Stimulated activated CD8-positive, alpha-beta memory T cell treated with anti-CD3 and anti-CD28 coated beads, Interleukin-4, amount 100 ng/mL, for 1 hour (primary cell): ENCODE measurements at regions not wholly inside any gene's neighbourhood (a gene's known extent, or its start where the extent isn't known, plus 50 kb on each side); places are given as distances from the start of the nearest gene placed in this dataset.
"Not testable (repeated sequence)": the region's sequence is repeated elsewhere in the genome, so short reads cannot be mapped to it uniquely, and the experiment has no call there.

Source experiments
- DNase-seq, 2 donors: peaks; one replicate each; pipeline ENCODE4 v3.0.0-alpha.2; 2020; ENCODE audit warnings: low read depth in 2 of 2, low spot score in 1 of 2

DNA sequence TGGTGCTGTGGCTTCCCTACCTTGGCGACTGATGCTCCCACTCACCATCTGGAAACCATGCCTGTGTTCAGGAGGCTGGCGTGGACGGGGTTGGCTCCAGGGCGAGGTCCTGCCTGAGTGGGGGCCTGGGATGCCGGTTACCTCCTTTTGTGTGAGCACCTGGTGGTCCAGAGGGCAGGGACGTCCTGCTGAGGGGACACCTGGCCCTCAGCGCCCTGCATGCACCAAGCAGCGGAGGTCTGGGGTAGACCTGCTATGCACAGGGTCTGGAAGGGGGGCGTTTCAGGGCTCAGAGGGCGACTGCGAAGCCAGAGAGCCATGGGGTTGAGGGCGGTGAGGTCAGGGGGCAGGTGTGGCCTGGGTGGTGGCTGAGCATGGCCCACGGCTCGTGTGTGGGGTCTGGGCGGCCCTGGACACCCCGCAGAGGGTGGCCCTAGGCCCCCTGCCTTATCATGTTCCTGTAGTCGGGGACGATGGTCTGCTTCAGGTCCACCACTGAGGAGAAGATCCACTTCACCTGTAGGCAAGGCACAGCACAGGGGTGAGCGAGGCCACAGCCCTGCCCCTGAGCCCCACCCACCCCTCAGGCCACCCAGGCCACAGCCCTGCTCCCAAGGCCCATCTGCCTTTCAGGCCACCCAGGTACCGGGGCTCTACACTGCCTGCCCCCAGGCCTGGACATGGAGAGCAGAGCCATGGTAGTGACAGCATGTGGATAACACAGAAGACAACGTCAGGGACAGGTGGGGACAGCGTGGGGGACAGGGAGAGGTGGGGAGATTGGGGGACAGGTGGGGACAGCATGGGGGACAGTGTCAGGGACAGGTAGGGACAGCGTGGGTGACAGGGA, 95.3 kb downstream of the TMEM121 start:
- DNase-seq: not testable (repeated sequence)

DNA sequence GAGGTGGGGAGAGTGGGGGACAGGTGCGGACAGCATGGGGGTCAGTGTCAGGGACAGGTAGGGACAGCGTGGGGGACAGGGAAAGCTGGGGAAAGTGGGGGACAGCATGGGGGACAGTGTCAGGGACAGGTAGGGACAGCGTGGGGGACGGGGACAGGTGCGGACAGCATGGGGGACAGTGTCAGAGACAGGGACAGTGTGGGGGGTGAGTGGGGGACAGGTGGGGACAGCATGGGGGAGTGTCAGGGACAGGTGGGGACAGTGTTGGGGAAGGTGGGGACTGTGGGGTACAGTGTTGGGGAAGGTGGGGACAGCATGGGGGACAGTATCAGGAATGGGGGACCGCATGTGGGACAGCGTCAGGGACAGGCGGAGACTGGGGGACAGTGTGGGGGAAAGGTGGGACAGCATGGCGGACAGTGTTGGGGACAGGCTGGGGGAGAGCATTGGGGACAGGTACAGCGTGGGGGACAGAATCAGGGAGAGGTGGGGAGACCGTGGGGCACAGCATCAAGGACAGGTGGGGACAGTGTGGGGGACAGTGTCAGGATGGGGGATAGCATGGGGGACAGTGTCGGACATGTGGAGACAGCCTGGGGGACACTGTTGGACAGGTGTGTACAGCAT, 96.1 kb downstream of the TMEM121 start:
- no peak for DNase-seq

DNA sequence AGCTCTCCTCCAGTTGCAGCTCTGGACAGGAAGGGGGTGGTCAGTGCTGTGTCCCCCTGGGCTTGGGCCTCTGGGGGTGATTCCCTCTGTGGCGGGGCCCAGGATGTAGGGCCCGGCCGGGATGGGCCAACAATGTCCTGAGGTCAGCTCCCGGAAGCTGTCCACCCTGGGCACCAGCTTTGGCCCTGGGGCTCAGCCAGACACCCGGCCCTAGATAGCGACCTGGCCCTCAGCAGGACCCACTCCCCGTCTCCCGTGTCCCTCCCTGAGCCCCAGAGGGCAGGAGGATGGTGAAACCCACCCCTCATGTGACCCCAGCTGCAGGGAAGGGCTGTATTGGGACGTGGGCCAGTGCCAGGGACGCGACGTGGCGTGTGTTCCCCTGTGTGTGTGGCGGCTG, 96.8 kb downstream of the TMEM121 start:
- DNase-seq: not testable (repeated sequence)

DNA sequence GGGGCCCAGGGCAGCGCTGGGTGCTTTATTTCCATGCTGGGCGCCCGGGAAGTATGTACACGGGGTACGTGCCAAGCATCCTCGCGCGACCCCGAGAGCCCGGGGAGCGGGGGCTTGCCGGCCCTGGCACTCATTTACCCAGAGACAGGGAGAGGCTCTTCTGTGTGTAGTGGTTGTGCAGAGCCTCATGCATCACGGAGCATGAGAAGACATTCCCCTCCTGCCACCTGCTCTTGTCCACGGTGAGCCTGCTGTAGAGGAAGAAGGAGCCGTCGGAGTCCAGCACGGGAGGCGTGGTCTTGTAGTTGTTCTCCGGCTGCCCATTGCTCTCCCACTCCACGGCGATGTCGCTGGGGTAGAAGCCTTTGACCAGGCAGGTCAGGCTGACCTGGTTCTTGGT, 98.0 kb downstream of the TMEM121 start:
- DNase-seq: not testable (repeated sequence)

DNA sequence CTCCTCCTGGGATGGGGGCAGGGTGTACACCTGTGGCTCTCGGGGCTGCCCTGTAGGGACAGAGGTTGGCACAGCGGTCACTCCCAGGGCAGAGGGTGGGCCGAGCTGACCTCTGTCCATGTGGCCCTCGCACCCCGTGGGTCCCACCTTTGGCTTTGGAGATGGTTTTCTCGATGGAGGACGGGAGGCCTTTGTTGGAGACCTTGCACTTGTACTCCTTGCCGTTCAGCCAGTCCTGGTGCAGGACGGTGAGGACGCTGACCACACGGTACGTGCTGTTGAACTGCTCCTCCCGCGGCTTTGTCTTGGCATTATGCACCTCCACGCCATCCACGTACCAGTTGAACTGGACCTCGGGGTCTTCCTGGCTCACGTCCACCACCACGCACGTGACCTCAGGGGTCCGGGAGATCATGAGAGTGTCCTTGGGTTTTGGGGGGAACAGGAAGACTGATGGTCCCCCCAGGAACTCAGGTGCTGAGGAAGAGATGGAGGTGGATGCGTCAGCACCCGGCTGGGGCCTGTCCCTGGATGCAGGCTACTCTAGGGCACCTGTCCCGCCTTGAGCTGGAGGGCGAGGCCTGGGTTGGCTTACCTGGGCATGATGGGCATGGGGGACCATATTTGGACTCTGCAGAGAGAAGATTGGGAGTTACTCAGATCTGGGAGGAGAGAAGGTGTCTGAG, 98.5 kb downstream of the TMEM121 start:
- DNase-seq: not testable (repeated sequence)

DNA sequence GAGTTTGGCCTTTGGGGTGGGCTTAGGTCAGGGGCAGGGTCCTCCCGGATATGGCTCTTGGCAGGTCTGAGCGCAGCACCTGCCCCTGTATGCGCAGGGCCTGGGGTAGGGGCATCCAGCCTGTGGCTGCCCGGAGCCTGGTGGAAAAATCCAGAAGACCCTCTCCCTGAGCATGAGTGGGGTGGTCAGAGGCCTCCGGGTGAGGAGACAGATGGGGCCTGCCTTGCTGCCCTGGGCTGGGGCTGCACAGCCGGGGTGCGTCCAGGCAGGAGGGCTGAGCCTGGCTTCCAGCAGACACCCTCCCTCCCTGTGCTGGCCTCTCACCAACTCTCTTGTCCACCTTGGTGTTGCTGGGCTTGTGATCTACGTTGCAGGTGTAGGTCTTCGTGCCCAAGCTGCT, 99.1 kb downstream of the TMEM121 start:
- DNase-seq: not testable (repeated sequence)

DNA sequence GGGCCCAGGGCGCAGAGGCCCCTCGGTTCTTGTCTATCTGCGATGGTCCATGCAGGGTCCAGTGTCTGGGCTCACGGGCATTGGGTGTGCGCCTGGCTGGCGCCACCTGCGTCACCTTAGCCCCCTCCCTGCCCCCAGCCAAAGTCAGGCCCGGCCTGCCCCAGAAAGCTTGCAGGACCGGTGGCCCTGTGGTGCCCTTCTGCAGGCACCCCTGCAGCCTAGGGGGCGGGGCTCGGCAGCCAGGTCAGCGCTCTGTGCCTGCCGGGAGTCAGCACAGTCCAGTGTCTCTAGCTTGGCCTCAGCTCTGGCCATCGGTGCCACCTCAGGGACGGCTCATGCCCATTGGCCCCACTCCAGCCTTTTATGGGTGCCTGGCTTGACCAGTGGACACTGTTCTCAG, 99.7 kb downstream of the TMEM121 start:
- DNase-seq: not testable (repeated sequence)

DNA sequence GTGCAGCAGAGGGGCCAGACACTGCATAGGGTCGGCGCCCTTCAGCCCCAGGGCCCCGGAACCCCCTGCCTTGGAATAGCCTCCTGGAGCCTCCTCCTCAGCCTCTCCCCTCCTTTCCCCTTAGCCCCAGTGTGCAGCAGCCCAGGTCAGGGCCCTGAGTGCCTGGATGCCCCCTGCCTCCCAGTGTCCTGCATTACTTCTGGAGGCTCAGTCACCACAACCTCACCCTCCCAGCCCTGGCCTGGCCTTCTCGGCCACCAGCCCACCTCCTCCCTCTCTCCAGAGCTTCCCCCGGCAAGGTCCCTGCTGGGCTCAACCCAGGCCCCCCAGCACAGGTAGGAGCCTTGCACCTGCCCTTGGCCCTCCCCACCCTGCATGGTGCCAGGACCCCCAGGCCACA, 100.3 kb downstream of the TMEM121 start:
- DNase-seq: not testable (repeated sequence)

DNA sequence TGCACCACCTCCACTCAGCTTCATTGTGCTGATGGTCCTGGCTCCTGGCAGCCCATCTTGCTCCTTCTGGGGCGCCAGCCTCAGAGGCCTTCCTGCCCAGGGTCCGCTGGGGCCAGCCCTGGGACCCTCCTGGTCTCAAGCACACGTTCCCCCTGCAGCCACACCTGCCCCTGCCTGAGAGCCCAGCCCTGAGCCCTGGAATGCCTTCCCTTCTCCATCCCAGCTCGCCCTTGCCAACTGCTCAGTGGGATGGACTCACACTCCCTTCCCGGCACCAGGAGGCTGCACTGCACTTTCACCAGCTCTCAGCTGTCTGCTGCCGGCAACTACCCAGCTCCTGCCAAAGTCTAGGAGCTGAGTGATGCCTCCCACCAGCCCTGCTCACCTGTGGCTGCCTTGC, 100.9 kb downstream of the TMEM121 start:
- DNase-seq: not testable (repeated sequence)

DNA sequence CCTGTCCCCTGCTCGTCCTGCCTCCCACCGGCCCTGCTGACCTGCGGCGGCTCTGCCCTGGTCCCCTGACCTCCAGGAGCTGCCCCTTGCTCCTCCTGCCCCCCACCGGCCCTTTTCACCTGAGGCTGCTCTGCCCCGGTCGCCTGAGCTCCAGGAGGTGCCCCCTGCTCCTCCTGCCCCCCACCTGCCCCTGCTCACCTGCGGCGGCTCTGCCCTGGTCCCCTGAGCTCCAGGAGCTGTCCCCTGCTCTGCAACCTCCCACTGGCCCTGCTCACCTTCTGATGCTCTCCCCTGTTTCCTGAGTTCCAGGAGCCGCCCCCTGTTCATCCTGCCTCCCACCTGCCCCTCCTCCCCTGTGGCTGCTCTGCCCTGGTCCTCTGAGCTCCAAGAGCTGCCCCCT, 101.3 kb downstream of the TMEM121 start:
- DNase-seq: no peak

DNA sequence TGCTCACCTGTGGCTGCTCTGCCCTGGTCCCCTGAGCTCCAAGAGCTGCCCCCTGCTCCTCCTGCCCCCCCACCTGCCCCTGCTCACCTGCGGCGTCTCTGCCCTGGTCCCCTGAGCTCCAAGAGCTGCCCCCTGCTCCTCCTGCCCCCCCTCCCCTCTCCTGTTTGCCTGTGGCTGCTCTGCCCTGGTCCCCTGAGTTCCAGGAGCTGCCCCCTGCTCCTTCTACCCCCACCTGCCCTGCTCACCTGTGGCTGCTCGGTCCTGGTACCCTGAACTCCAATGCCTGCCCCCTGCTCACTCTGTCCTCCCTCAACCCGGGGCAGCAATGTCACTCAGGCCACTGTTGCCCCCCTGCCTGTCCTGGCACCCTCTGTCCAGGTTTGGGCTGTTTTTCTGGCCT, 101.7 kb downstream of the TMEM121 start:
- not testable (repeated sequence) for DNase-seq

DNA sequence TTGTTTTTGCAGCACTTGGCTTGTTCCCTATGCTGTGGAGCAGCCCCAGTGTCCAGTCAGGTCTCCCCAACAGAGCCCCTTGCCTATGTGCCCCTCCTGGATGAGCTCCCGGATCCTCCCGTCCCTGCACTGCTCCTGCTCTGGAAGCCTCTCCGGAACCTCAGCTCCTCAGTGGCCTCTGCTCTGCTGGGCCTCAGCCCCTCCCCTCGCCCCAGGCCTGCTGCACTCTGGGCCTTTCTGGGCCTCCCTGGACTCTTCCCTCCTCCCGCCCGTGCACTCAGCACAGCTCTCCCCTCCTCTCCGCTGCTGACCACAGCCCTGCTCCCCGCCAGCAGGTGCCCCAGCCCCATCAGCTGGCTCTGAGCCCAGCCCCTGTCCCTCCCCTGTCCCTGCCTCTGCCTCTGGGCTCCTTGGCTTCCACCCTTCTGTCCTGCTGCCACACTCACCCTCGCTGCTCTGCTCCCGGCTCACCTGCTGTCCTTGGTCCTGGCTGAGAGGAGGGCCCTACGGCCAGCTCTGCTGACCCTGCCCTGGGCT, 102.2 kb downstream of the TMEM121 start:
- DNase-seq: not testable (repeated sequence)

DNA sequence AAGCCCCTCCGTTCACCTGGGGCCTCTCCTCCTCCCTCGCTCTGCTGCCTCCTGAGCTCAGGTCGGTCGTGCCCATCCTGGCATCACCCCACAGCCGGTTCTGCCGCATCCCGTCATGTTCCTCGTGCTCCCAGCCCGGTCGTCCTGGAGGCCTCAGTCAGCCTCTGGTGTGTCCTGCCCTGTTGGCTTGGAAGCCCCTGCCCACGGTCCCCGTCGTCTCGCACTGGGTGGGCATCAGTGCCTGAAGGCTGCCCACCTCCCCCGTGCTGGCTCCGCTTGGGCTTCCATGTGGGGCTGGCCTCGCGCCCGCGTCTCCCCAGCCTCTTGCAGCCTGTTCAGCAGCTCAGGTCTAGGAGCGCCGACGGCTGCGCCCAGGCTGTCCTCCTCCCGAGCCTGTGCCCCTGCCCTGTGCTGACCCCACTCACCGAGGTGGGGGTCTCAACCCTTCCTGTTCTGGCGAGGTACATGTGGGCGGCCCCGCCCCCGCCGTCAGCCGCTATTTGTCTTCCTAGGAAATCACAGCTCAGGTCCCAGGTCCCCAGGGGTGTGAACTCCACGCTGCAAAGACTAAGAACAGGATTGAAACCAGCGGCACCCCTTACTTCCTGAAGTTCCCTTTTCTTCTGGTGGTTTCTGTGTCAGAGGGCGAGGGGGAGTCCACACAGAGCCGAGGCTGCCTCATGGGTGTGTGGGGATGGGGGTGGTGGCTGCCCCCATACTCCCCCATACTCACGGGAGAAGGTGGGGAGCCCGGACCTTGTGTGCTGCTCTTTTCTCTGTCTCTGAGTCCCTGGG, 102.9 kb downstream of the TMEM121 start:
- not testable (repeated sequence) for DNase-seq

DNA sequence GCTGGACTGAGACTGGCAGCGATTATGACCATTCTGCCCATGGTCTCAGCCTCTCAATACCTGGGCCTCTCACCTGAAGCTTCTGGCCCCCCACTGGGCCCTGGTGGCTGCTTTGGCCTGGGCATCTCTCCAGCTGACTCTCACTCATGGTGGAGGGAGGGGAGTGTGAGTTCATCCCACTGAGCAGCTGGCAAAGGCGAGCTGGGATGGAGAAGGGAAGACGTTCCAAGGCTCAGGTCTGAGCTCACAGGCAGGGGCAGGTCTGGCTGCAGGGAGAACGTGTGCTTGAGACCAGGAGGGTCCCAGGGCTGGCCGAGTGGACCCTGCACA, 103.5 kb downstream of the TMEM121 start:
- no peak for DNase-seq

DNA sequence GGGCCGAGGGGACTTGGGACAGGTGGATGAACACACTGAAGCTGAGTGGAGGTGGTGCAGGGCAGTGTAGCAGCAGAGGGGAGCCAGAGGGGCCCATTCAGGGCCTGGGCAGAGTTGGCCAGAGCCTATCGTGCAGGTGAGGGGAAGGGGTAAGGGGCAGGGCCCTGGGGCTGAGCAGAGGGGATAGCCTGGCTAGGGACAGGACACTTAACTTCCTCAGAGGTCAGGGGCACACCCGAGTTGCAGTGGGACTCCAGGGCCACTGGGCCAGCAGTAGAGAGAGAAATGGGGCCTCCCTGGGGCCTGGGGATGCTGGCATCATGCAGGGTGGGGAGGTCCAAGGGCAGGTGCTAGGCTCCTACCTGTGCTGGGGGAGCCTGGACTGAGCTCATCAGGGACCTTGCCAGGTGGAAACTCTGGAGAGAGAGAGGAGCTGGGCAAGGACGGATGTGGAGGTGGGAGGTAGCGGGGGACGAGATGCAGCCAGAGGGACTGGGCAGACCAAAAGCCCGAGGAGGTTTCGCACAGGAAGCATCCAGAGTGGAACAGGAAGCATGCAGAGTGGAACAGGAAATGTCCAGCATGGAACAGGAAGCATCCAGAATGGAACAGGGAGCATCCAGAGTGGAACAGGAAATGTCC, 104.0 kb downstream of the TMEM121 start:
- DNase-seq: not testable (repeated sequence)

DNA sequence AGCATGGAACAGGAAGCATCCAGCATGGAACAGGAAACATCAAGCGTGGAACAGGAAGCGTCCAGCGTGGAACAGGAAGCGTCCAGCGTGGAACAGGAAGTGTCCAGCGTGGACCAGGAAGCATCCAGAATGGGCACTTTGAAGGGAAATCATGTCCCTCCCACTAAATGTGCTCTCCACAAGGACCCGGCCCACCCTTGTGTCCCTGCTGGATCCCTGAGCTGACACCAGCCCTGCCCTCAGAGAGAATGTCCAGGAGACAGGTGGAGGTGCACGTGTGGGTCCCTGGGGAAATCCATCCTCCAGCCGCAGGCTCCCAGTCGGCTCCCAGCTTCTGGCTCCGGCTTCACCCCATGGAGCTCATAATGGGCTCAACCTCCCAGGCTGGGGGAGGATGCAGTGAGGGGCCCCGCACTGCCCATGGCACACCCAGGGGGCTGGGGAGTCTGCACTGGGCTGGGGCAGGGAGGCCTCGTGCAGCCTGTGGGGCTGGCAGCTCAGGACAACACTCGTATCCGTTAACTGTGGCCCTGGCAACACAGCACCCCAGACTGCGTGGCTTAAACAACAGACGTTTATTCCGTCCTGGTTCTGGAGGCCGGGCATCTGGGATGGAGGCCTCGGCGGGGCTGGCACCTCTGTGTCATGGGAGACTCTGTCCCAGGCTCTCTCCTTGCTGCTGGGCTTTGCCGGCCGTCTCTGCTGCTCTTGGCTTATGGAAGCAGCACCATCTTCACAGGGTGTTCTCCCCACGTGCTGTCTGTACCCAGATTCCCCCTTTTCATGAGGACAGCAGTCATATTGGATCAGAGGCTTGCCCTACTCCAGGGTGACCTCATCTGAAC, 104.8 kb downstream of the TMEM121 start:
- not testable (repeated sequence) for DNase-seq

DNA sequence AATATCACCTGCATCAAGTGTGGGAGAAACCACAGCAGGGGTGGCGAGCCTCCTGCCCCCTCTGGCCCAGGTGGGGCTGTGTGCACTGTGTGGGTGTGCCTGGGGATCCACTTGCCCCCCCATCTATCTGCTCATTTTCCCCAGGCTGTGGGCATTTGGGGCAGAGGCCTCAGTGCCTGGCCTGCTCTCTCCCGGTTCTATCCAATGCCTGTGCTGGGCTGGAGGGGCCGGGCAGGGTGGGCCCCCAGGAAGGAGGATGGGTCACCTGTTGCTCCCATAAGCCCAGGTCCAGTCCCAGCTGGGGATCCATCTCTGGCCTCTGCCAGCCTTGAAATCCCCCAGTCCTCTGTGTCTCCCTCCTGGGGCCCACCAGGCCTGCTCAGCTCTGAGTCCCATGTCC, 105.6 kb downstream of the TMEM121 start:
- DNase-seq: no peak

DNA sequence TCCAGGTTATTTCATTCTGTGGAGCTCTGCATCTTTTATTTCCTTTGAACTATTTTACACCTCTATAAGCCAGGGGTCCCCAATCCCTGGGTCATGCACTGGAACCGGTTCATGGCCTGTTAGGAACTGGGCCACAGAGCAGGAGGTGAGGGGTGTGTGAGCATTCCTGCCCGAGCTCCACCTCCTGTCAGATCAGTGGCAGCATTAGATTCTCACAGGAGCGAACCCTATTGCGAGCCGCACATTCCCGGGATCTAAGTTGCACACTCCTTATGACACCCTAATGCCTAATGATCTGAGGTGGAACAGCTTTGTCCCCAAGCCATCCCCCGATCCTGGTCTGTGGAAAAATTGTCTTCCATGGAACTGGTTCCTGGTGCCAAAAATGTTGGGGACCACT, 107.2 kb downstream of the TMEM121 start:
- not testable (repeated sequence) for DNase-seq

DNA sequence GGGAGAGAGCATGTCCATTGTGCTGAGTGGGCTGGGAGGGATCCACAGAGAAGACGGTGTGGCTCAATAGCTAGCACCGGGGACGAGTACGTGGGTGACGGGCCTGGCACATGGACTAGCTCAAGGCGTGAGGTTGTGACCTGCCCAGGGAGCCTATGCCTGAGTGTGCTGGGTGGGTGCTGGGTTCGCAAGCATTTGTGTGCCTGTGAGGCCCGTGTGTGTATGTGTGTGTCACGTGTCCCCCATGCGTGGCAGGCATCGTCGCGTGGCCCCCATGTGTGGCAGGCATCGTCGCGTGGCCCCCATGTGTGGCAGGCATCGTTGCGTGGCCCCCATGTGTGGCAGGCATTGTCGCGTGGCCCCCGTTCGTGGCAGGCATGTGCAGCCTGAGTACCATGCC, 109.2 kb downstream of the TMEM121 start:
- DNase-seq: no peak

DNA sequence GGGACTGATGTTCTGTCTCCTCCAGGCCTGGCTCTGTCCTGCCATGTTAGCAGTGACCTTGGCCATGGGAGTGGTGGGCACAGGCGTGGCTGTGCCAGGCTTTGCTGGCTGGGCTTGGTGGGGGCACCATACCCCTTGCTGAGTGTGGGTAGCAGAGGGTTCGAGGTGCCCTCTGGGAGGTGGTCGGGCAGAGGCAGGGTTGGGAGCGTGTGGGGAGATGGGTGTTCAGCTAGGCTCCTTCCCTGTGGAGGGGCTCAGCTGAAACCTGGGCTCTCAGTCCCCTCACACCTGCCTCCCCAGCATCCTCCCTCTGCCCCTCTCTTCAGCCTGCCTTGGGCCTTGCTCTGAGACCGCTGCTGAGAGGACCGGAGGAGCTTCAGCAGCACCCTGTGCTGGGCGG, 109.6 kb downstream of the TMEM121 start:
- not testable (repeated sequence) for DNase-seq
